GM23338 (cell line): ENCODE measurements at regions not wholly inside any gene's neighbourhood (a gene's known extent, or its start where the extent isn't known, plus 50 kb on each side); places are given as distances from the start of the nearest gene placed in this dataset.

Experiments used
- ATAC-seq: fragments of 200-7000 bp; cut with Tn5 transposase; 3 replicates; pipeline ENCODE4 v1.9.1; 2020
- DNase-seq: peaks from one replicate; pipeline ENCODE4 v3.0.0-alpha.2; 2015; ENCODE audit warnings: low spot score
- H2AFZ ChIP-seq: fragments of 200-600 bp; sonication (generic); 2 replicates; pipeline ENCODE4 v1.8.0; 2016; ENCODE audit warnings: antibody characterized with exemption, mild to moderate bottlenecking, moderate library complexity
- H3F3A ChIP-seq: fragments of 200-600 bp; sonication (generic); replicated peaks from 2 replicates; pipeline ENCODE4 v1.8.0; 2017; ENCODE audit warnings: antibody characterized with exemption, mixed run types, low read depth
- H3K27ac ChIP-seq: fragments of 200-600 bp; sonication (generic); 2 replicates; pipeline ENCODE4 v1.6.1; 2016; ENCODE audit warnings: low read depth
- H3K27me3 ChIP-seq: fragments of 200-600 bp; sonication (generic); 2 replicates; pipeline ENCODE4 v1.8.0; 2016; ENCODE audit warnings: mild to moderate bottlenecking, mixed run types, moderate library complexity; ENCODE audit not compliant: insufficient read depth
- H3K36me3 ChIP-seq: fragments of 200-600 bp; sonication (generic); 2 replicates; pipeline ENCODE4 v1.8.0; 2016; ENCODE audit warnings: mild to moderate bottlenecking; ENCODE audit not compliant: insufficient read depth
- H3K4me1 ChIP-seq: fragments of 200-600 bp; sonication (generic); 2 replicates; pipeline ENCODE4 v1.8.0; 2016; ENCODE audit warnings: mild to moderate bottlenecking, moderate library complexity; ENCODE audit not compliant: insufficient read depth
- H3K4me2 ChIP-seq: fragments of 200-600 bp; sonication (generic); 2 replicates; pipeline ENCODE4 v1.7.1; 2017; ENCODE audit warnings: mixed run types
- H3K4me3 ChIP-seq: fragments of 200-600 bp; sonication (generic); 2 replicates; pipeline ENCODE4 v1.6.1; 2016; ENCODE audit warnings: mixed run types
- H3K79me2 ChIP-seq: fragments of 200-600 bp; sonication (generic); replicated peaks from 2 replicates; pipeline ENCODE4 v1.8.0; 2017; ENCODE audit warnings: mild to moderate bottlenecking; ENCODE audit not compliant: insufficient read depth
- H3K9me2 ChIP-seq: fragments of 200-600 bp; sonication (generic); 2 replicates; pipeline ENCODE4 v1.8.0; 2017; ENCODE audit not compliant: insufficient read depth
- H4K20me1 ChIP-seq: fragments of 200-600 bp; sonication (generic); replicated peaks from 2 replicates; pipeline ENCODE4 v1.8.0; 2017; ENCODE audit warnings: mild to moderate bottlenecking; ENCODE audit not compliant: insufficient read depth
- H3K27ac Mint-ChIP-seq: 2 replicates; pipeline ENCODE4 v1.8.0; 2020; ENCODE audit warnings: inconsistent platforms, mild to moderate bottlenecking, moderate library complexity, mixed read lengths
- H3K27me3 Mint-ChIP-seq: 3 replicates; pipeline ENCODE4 v1.8.0; 2022; ENCODE audit warnings: low read depth, mild to moderate bottlenecking, moderate library complexity, mixed read lengths, inconsistent platforms; ENCODE audit not compliant: insufficient read depth, poor library complexity
- H3K36me3 Mint-ChIP-seq: 3 replicates; pipeline ENCODE4 v1.8.0; 2021; ENCODE audit warnings: low read depth, mild to moderate bottlenecking, inconsistent platforms, moderate library complexity, mixed read lengths
- H3K4me1 Mint-ChIP-seq: 3 replicates; pipeline ENCODE4 v1.8.0; 2020; ENCODE audit warnings: mild to moderate bottlenecking, inconsistent platforms, mixed read lengths
- H3K4me3 Mint-ChIP-seq: 3 replicates; pipeline ENCODE4 v1.8.0; 2021; ENCODE audit warnings: moderate library complexity, mild to moderate bottlenecking, inconsistent platforms, mixed read lengths
- H3K9me3 Mint-ChIP-seq: 3 replicates; pipeline ENCODE4 v1.8.0; 2020; ENCODE audit warnings: moderate library complexity, mild to moderate bottlenecking, inconsistent platforms, mixed read lengths
- CREB1 ChIP-seq: fragments of 250-450 bp; sonication (Bioruptor Pico); IDR thresholded peaks from 2 replicates; pipeline ENCODE4 v1.5.0; 2020; ENCODE audit warnings: low read depth, mild to moderate bottlenecking, moderate library complexity
- CTCF ChIP-seq, 2 experiments: fragments of 200-600 bp in 1 of 2; sonication (generic) in 1 of 2; conservative IDR thresholded peaks; 2 replicates each; pipeline versions ENCODE4 v1.5.1 to v1.6.1; 2016 to 2017; ENCODE audit warnings: antibody characterized with exemption in 2 of 2, low read depth in 2 of 2, mild to moderate bottlenecking in 2 of 2, moderate library complexity in 1 of 2
- ETS1 ChIP-seq: IDR thresholded peaks from 2 replicates; pipeline ENCODE4 v1.6.1; 2016; ENCODE audit warnings: antibody characterized with exemption
- EZH2 ChIP-seq: fragments of 200-600 bp; sonication (generic); IDR thresholded peaks from one replicate; pipeline ENCODE4 v1.8.0; 2017; ENCODE audit warnings: antibody characterized with exemption, mild to moderate bottlenecking, low read depth; ENCODE audit not compliant: unreplicated experiment
- EZH2phosphoT487 ChIP-seq: fragments of 200-600 bp; sonication (generic); IDR thresholded peaks from one replicate; pipeline ENCODE4 v1.8.1; 2018; ENCODE audit warnings: antibody characterized with exemption; ENCODE audit not compliant: unreplicated experiment
- JUNB ChIP-seq: IDR thresholded peaks from one replicate; pipeline ENCODE4 v1.6.1; 2016; ENCODE audit warnings: antibody characterized with exemption; ENCODE audit not compliant: unreplicated experiment
- NANOG ChIP-seq: IDR thresholded peaks from 2 replicates; pipeline ENCODE4 v1.6.1; 2016; ENCODE audit warnings: antibody characterized with exemption, borderline replicate concordance
- POLR2AphosphoS5 ChIP-seq: IDR thresholded peaks from 2 replicates; pipeline ENCODE4 v1.6.1; 2016; ENCODE audit warnings: antibody characterized with exemption, low read depth
- REST ChIP-seq: IDR thresholded peaks from one replicate; pipeline ENCODE4 v1.6.1; 2018; ENCODE audit warnings: antibody characterized with exemption; ENCODE audit not compliant: unreplicated experiment
- ZNF114 ChIP-seq: fragments of 250-450 bp; sonication (Bioruptor Pico); IDR thresholded peaks from 2 replicates; pipeline ENCODE4 v1.5.0; 2020; ENCODE audit warnings: mild to moderate bottlenecking, moderate library complexity
- ZNF331 ChIP-seq: fragments of 250-450 bp; sonication (Bioruptor Pico); IDR thresholded peaks from 2 replicates; pipeline ENCODE4 v1.5.0; 2020; ENCODE audit warnings: low read depth, mild to moderate bottlenecking, moderate library complexity

GRCh38 chr1:23613191-23614031 is 54.1 kb upstream of the ID3 start:
- Histone ChIP-seq H3F3A (peaks cover 2% of the 10 kb centered on the region; the same call in 1 of the 2 replicates), H4K20me1 (no peaks in the 10 kb centered on the region), H3K27me3 (peaks cover 3% of the 10 kb centered on the region), H3K27ac (no peak overlapping the region), H3K36me3 (no peaks in the 10 kb centered on the region), H2AFZ (0 out of 2 replicates have a peak overlapping the region, but pooled peaks have one; percentile 38), H3K79me2 (no peaks in the 10 kb centered on the region), H3K4me2 (no peak overlapping the region), H3K4me1 (peaks cover 19% of the 10 kb centered on the region), H3K9me2 (0 out of 2 replicates have a peak, but pooled peaks cover 4% of the 10 kb centered on the region), H3K4me3 (no peak overlapping the region)
- Mint-ChIP-seq H3K4me1 (peaks cover 28% of the 10 kb centered on the region), H3K4me3 (no peak overlapping the region), H3K9me3 (no peaks in the 10 kb centered on the region; the same call in 2 of the 3 replicates), H3K36me3 (no peaks in the 10 kb centered on the region), H3K27me3 (peaks cover 6% of the 10 kb centered on the region), H3K27ac (no peak overlapping the region)
- no peak for DNase-seq
- ATAC-seq, result no peak; the same call in 2 of the 3 replicates
- TF ChIP-seq JUNB (no peak), ZNF114 (CRISPR knock-in tag) (no peak), EZH2 (no peak)

- Histone ChIP-seq H3K27ac (no peak overlapping the region), H2AFZ (no peak overlapping the region), H3F3A (no peaks in the 10 kb centered on the region), H3K4me3 (no peak overlapping the region), H3K9me2 (0 out of 2 replicates have a peak, but pooled peaks cover 4% of the 10 kb centered on the region), H3K4me2 (no peak overlapping the region), H4K20me1 (no peaks in the 10 kb centered on the region), H3K27me3 (no peaks in the 10 kb centered on the region), H3K36me3 (no peaks in the 10 kb centered on the region), H3K79me2 (no peaks in the 10 kb centered on the region), H3K4me1 (peaks cover 19% of the 10 kb centered on the region)
- no peak overlapping the region for H3K27ac Mint-ChIP-seq
- H3K27me3 Mint-ChIP-seq, result peaks cover 6% of the 10 kb centered on the region
- no peak overlapping the region for H3K4me3 Mint-ChIP-seq
- no peaks in the 10 kb centered on the region; the same call in 2 of the 3 replicates for H3K9me3 Mint-ChIP-seq
- H3K4me1 Mint-ChIP-seq, result peaks cover 31% of the 10 kb centered on the region
- DNase-seq, result no peak
- peak; percentile 19; the same call in 2 of the 3 replicates for ATAC-seq
- H3K36me3 Mint-ChIP-seq, result no peaks in the 10 kb centered on the region
- no peak for TF ChIP-seq REST
- no peak for TF ChIP-seq CREB1 (CRISPR knock-in tag)
- no peak for TF ChIP-seq CTCF (conservative IDR thresholded peaks at IDR 0.05; ENCODE audit: low read depth in 2 of 2)
- TF ChIP-seq POLR2AphosphoS5, result no peak
- TF ChIP-seq EZH2, result no peak
- TF ChIP-seq NANOG, result no peak
- TF ChIP-seq ETS1, result no peak
- TF ChIP-seq ZNF331 (CRISPR knock-in tag), result no peak
- TF ChIP-seq EZH2phosphoT487, result no peak
- no peak for TF ChIP-seq JUNB
Measured at GRCh38 chr1:23611601-23612327, 52.5 kb upstream of the ID3 start.
